GM12891 (cell line): ENCODE measurements at regions not wholly inside any gene's neighbourhood (a gene's known extent, or its start where the extent isn't known, plus 50 kb on each side); places are given as distances from the start of the nearest gene placed in this dataset.

Source experiments
- POLR2A ChIP-seq: IDR thresholded peaks from 2 replicates; pipeline ENCODE4 v1.6.1; 2011; ENCODE audit warnings: low read depth, low read length, control low read depth
- POLR2AphosphoS5 ChIP-seq: IDR thresholded peaks from 2 replicates; pipeline ENCODE4 v1.6.1; 2011; ENCODE audit warnings: low read depth, low read length, control low read depth

DNA sequence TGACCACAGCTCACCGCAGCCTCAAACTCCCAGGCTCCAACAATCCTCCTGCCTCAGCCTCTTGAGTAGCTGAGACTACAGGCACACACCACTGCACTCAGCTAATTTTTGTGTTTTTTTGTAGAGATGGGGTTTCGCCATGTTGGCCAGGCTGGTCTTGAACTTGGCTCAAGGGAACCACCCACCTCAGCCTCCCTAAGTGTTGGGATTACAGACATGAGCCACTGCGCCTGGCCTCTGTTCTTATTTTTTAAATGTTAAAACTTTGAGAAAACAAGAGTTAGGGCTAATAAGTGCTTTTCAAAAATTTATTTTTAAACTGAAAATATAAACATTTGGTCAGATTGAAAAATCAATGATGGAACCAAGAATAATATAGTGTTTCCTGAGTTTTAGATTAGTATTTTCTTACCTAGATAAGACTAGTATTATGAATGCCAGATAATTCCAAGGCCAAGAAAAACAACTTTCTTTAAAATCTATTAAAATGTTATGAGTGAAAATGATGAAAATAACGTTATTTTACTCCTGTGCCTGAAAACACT, 66.2 kb upstream of the S1PR1 start:
- no peak for TF ChIP-seq POLR2A
- no peak for TF ChIP-seq POLR2AphosphoS5
